KMS-11 (cell line): ENCODE measurements at regions not wholly inside any gene's neighbourhood (a gene's known extent, or its start where the extent isn't known, plus 50 kb on each side); places are given as distances from the start of the nearest gene placed in this dataset.

Experiments
- H2AFZ ChIP-seq: fragments of 200-600 bp; sonication (generic); 2 replicates; pipeline ENCODE4 v1.6.1; 2016; ENCODE audit warnings: antibody characterized with exemption, mixed run types, low read depth
- H3K27ac ChIP-seq: fragments of 200-600 bp; sonication (generic); 2 replicates; pipeline ENCODE4 v1.6.1; 2016; ENCODE audit warnings: mild to moderate bottlenecking, mixed run types
- H3K27me3 ChIP-seq: fragments of 200-600 bp; sonication (generic); 2 replicates; pipeline ENCODE4 v1.6.1; 2017; ENCODE audit warnings: mild to moderate bottlenecking, low read depth, mixed run types, moderate library complexity; ENCODE audit not compliant: insufficient read depth
- H3K36me3 ChIP-seq: fragments of 200-600 bp; sonication (generic); 2 replicates; pipeline ENCODE4 v1.6.1; 2017; ENCODE audit warnings: mild to moderate bottlenecking, mixed run types; ENCODE audit not compliant: insufficient read depth
- H3K4me1 ChIP-seq: fragments of 200-600 bp; sonication (generic); 2 replicates; pipeline ENCODE4 v1.6.1; 2016; ENCODE audit warnings: mild to moderate bottlenecking, low read depth, mixed run types; ENCODE audit not compliant: poor library complexity, severe bottlenecking
- H3K4me2 ChIP-seq: fragments of 200-600 bp; sonication (generic); 2 replicates; pipeline ENCODE4 v1.7.0; 2016; ENCODE audit warnings: mild to moderate bottlenecking, mixed run types
- H3K4me3 ChIP-seq: fragments of 200-600 bp; sonication (generic); IDR thresholded peaks from 2 replicates; pipeline ENCODE4 v1.6.1; 2017; ENCODE audit warnings: low read depth, low read length, mixed read lengths; ENCODE audit not compliant: insufficient read depth
- H3K79me2 ChIP-seq: fragments of 200-600 bp; sonication (generic); 2 replicates; pipeline ENCODE4 v1.6.1; 2016; ENCODE audit warnings: low read depth, mixed run types; ENCODE audit not compliant: insufficient read depth
- H3K9ac ChIP-seq: fragments of 200-600 bp; sonication (generic); 2 replicates; pipeline ENCODE4 v1.6.1; 2016; ENCODE audit warnings: mild to moderate bottlenecking, mixed run types
- H4K20me1 ChIP-seq: fragments of 200-600 bp; sonication (generic); 2 replicates; pipeline ENCODE4 v1.6.1; 2016; ENCODE audit warnings: mild to moderate bottlenecking, mixed run types; ENCODE audit not compliant: insufficient read depth
- TF ChIP-seq, protein P1 (sequence below): fragments of 200-600 bp; sonication (generic); conservative IDR thresholded peaks from 2 replicates; pipeline ENCODE4 v1.6.1; 2017; ENCODE audit warnings: low read depth, mild to moderate bottlenecking, antibody characterized with exemption, low read length, moderate library complexity, mixed read lengths

DNA sequence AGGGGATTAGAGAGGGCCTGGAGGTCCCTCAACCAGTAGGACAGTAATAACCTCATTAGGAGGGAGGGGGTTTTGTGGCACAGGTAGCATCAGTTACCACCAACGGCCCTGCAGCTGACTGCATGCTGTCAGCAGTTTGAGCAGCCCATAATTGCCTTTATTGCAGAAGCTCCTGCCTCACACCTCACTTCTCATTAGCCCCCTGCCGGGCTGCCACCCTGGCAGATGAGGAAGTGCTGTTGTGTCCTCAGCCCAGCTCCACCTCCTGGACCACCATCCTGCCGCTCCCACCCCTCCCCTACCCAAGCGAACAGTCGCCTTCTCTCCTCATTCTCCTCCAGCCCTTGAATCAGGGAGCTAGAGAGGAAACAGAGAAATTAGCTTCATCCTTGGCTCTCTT lies 237.4 kb downstream of the LMX1A start:
- H4K20me1 ChIP-seq: no peaks in the 10 kb centered on the region
- H3K79me2 ChIP-seq: no peaks in the 10 kb centered on the region
- no peak overlapping the region for H3K9ac ChIP-seq
- TF ChIP-seq, protein P1, sequence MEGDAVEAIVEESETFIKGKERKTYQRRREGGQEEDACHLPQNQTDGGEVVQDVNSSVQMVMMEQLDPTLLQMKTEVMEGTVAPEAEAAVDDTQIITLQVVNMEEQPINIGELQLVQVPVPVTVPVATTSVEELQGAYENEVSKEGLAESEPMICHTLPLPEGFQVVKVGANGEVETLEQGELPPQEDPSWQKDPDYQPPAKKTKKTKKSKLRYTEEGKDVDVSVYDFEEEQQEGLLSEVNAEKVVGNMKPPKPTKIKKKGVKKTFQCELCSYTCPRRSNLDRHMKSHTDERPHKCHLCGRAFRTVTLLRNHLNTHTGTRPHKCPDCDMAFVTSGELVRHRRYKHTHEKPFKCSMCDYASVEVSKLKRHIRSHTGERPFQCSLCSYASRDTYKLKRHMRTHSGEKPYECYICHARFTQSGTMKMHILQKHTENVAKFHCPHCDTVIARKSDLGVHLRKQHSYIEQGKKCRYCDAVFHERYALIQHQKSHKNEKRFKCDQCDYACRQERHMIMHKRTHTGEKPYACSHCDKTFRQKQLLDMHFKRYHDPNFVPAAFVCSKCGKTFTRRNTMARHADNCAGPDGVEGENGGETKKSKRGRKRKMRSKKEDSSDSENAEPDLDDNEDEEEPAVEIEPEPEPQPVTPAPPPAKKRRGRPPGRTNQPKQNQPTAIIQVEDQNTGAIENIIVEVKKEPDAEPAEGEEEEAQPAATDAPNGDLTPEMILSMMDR: no peak
- H3K36me3 ChIP-seq: no peaks in the 10 kb centered on the region
- no peak overlapping the region for H3K27ac ChIP-seq
- no peaks in the 10 kb centered on the region for H3K4me1 ChIP-seq
- no peaks in the 10 kb centered on the region for H3K27me3 ChIP-seq
- no peak overlapping the region for H2AFZ ChIP-seq
- H3K4me2 ChIP-seq: no peak overlapping the region
- H3K4me3 ChIP-seq: no peak overlapping the region

DNA sequence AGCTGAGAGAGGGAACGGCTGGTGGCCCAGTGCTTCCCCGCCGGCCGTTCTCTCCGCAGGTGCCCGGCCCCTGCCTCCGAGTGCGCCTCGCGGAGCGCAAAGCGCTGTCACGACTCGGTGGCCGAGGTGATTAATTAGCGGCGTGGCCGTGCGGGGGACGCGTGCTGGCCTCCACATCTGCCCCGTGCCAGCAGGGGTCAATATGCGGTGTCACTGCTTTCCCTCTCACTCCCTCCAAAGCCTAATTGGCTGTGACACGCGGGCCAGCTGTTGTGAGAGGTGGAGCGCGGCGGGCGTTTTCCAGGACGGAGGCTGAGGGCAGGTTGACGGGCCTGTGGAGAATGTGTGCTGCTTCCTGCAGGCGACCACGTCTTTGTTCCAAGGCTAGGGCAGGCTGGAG lies 239.0 kb downstream of the LMX1A start:
- no peak overlapping the region for H2AFZ ChIP-seq
- TF ChIP-seq, protein P1: no peak
- H3K9ac ChIP-seq: no peak overlapping the region
- no peaks in the 10 kb centered on the region for H3K27me3 ChIP-seq
- no peaks in the 10 kb centered on the region for H3K79me2 ChIP-seq
- no peak overlapping the region for H3K4me2 ChIP-seq
- H3K4me1 ChIP-seq: no peaks in the 10 kb centered on the region
- no peaks in the 10 kb centered on the region for H4K20me1 ChIP-seq
- no peak overlapping the region for H3K27ac ChIP-seq
- no peak overlapping the region for H3K4me3 ChIP-seq
- H3K36me3 ChIP-seq: no peaks in the 10 kb centered on the region

DNA sequence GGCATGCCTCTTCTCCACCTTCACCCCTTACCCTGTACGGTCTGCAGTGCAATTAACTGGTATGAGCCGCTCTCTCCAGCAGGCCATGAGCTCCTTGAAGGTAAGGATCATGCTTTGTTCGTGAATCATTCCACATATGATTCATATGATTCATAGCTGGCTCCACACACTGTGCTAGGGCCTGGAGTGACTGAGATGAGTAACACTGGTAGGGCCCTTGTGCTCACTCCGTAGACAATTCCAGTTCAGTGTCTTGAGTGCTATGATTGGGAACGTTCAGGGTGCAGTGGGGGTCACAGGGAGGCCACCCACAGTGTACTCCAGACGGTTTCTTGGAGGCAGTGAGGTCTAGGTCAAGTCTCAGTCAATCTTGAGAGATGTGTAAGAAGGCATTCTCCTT lies 239.8 kb downstream of the LMX1A start:
- H3K27me3 ChIP-seq: no peaks in the 10 kb centered on the region
- TF ChIP-seq, protein P1: no peak
- no peaks in the 10 kb centered on the region for H3K79me2 ChIP-seq
- no peaks in the 10 kb centered on the region for H4K20me1 ChIP-seq
- no peak overlapping the region for H3K4me2 ChIP-seq
- no peaks in the 10 kb centered on the region for H3K36me3 ChIP-seq
- H2AFZ ChIP-seq: no peak overlapping the region
- no peak overlapping the region for H3K4me3 ChIP-seq
- no peak overlapping the region for H3K9ac ChIP-seq
- H3K4me1 ChIP-seq: no peaks in the 10 kb centered on the region
- no peak overlapping the region for H3K27ac ChIP-seq

DNA sequence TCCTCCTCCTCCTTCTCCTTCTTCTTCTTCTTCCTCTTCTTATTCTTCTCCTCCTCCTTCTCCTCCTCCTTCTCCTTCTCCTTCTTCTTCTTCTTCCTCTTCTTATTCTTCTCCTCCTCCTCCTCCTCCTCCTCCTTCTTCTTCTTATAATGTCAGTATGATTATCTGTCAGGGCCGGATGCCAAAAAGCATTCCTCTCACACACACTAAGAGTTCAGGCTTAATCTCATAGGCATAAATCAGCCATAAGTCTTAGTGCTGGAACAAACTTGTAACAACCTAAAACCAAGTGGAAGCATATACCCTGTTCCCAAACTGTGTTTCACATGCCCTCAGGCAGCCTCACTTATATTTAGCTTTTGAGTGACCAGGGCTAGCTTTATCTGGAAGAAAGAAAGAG lies 240.3 kb downstream of the LMX1A start:
- Histone ChIP-seq H2AFZ (no peak overlapping the region), H3K4me2 (no peak overlapping the region), H3K36me3 (no peaks in the 10 kb centered on the region), H3K4me3 (no peak overlapping the region), H3K79me2 (no peaks in the 10 kb centered on the region), H3K27ac (no peak overlapping the region), H3K9ac (no peak overlapping the region), H3K27me3 (no peaks in the 10 kb centered on the region), H4K20me1 (no peaks in the 10 kb centered on the region), H3K4me1 (no peaks in the 10 kb centered on the region)
- TF ChIP-seq, protein P1: no peak

DNA sequence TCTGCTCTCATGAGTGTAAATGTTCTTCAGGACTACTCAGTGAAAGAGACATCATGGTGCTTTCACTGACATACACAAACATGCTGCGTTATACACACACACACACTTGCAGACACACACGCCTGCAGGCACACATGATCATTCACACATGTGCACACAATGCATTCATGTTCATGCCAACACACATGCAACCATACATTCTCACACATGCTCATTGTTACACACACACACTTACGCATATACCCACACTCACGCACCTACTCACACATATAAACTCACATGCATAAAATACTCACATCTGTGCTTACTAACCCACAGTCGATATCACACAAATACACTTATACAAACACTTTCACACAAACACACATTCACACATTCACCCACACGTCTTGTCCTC lies 241.6 kb downstream of the LMX1A start:
- Histone ChIP-seq H3K27ac (no peak overlapping the region), H3K27me3 (no peaks in the 10 kb centered on the region), H4K20me1 (no peaks in the 10 kb centered on the region), H3K9ac (no peak overlapping the region), H2AFZ (no peak overlapping the region), H3K4me1 (no peaks in the 10 kb centered on the region), H3K4me3 (no peak overlapping the region), H3K36me3 (no peaks in the 10 kb centered on the region), H3K79me2 (no peaks in the 10 kb centered on the region), H3K4me2 (no peak overlapping the region)
- TF ChIP-seq, protein P1: no peak
